C4-2B (cell line): ENCODE measurements at regions not wholly inside any gene's neighbourhood (a gene's known extent, or its start where the extent isn't known, plus 50 kb on each side); places are given as distances from the start of the nearest gene placed in this dataset.

Source experiments
- ZFX ChIP-seq: fragments of 450-650 bp; IDR thresholded peaks from 2 replicates; pipeline ENCODE4 v1.6.1; 2017
- TF ChIP-seq, protein P1 (sequence below): fragments of 450-650 bp; conservative IDR thresholded peaks from 2 replicates; pipeline ENCODE4 v1.5.1; 2017; ENCODE audit warnings: mild to moderate bottlenecking

DNA sequence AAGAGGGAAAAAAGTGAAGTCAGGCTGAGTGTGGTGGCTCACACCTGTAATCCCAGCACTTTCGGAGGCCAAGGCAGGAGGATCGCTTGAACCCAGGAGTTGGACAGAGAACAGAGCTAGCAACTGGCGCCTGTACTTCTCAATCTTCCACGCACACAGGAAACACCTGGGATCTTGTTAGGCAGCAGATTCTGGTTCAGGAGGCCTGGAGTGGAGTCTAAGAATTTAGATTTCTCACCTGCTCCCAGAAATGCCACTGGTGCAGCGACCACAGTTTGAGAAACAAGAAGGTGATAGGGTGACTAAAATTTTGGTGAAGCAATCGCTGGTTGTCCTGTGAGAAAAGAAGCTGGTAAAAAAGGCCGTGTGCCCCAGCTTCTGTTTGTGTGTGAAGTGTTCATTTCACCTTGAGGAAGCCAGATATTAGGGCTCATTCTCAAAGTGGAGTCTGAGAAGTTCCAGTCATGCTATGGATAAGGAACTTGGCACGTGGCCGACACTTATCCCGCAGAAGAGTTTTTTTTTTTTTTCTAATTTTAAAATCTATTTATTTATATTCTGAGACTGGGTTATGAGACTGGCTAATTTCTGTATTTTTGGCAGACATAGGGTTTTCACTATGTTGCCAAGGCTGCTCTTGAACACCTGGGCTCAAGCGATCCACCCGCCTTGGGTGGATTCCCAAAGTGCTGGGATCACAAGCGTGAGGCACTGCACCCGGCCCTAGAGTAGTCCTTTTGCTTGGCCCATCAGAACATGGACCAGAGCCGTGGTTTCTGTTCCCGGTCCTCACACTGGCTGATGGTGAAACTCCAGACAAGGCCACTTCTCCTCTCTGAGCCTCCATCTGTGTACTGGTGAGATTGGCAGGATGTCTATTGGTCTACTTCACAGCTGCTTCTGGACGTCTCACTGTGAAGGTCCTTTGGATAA is 324.6 kb upstream of the PROK2 start:
- TF ChIP-seq, protein P1, sequence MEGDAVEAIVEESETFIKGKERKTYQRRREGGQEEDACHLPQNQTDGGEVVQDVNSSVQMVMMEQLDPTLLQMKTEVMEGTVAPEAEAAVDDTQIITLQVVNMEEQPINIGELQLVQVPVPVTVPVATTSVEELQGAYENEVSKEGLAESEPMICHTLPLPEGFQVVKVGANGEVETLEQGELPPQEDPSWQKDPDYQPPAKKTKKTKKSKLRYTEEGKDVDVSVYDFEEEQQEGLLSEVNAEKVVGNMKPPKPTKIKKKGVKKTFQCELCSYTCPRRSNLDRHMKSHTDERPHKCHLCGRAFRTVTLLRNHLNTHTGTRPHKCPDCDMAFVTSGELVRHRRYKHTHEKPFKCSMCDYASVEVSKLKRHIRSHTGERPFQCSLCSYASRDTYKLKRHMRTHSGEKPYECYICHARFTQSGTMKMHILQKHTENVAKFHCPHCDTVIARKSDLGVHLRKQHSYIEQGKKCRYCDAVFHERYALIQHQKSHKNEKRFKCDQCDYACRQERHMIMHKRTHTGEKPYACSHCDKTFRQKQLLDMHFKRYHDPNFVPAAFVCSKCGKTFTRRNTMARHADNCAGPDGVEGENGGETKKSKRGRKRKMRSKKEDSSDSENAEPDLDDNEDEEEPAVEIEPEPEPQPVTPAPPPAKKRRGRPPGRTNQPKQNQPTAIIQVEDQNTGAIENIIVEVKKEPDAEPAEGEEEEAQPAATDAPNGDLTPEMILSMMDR, result no peak
- no peak for TF ChIP-seq ZFX
